ENCODE measurements at regions not wholly inside any gene's neighbourhood (a gene's known extent, or its start where the extent isn't known, plus 50 kb on each side); places are given as distances from the start of the nearest gene placed in this dataset.
"Not testable (repeated sequence)": the region's sequence is repeated elsewhere in the genome, so short reads cannot be mapped to it uniquely, and the experiment has no call there.

GRCh38 chr11:49670705-49671104, 281.5 kb upstream of the OR4C13 start:
- intact Hi-C loops (cut with micrococcal nuclease; ENCODE audit: unreplicated experiment); CTCF ChIA-PET; in situ Hi-C loops (cut with HindIII; ENCODE audit: low pct_unique_long_range_greater_than_20kb, low sequenced_read_pairs): not testable (repeated sequence)

GRCh38 chr11:49702121-49702520, 250.1 kb upstream of the OR4C13 start:
- H3K27ac ChIP-seq (ENCODE audit: low read length); H3K27me3 ChIP-seq (ENCODE audit: control insufficient read depth, insufficient read depth, low read length); H3K4me1 ChIP-seq (ENCODE audit: control insufficient read depth, insufficient read depth, low read length); POLR2A ChIA-PET; BruUV-seq (replicated peaks); DNase-seq (ENCODE audit: low read depth, low spot score); intact Hi-C loops (cut with micrococcal nuclease; ENCODE audit: unreplicated experiment); H3K9me3 ChIP-seq (ENCODE audit: control insufficient read depth, insufficient read depth, low read depth, low read length); in situ Hi-C loops (cut with HindIII; ENCODE audit: low pct_unique_long_range_greater_than_20kb, low sequenced_read_pairs); H3K36me3 ChIP-seq (ENCODE audit: control insufficient read depth, insufficient read depth, low read length); H3K4me3 ChIP-seq (ENCODE audit: low read depth in 2 of 2, low read length in 2 of 2); CTCF ChIA-PET; ATAC-seq: not testable (repeated sequence)

More at GRCh38 chr11:49670705-49671104, 281.5 kb upstream of the OR4C13 start:
- ATAC-seq; H3K27me3 ChIP-seq (ENCODE audit: control insufficient read depth, insufficient read depth, low read length); POLR2A ChIA-PET; H3K36me3 ChIP-seq (ENCODE audit: control insufficient read depth, insufficient read depth, low read length); DNase-seq (ENCODE audit: low read depth, low spot score); BruUV-seq (replicated peaks); H3K27ac ChIP-seq (ENCODE audit: low read length); H3K4me3 ChIP-seq (ENCODE audit: low read depth in 2 of 2, low read length in 2 of 2); H3K4me1 ChIP-seq (ENCODE audit: control insufficient read depth, insufficient read depth, low read length); H3K9me3 ChIP-seq (ENCODE audit: control insufficient read depth, insufficient read depth, low read depth, low read length): not testable (repeated sequence)

GRCh38 chr11:49750447-49750846, 201.7 kb upstream of the OR4C13 start:
- H3K4me1 ChIP-seq (ENCODE audit: control insufficient read depth, insufficient read depth, low read length); H3K9me3 ChIP-seq (ENCODE audit: control insufficient read depth, insufficient read depth, low read depth, low read length); in situ Hi-C loops (cut with HindIII; ENCODE audit: low pct_unique_long_range_greater_than_20kb, low sequenced_read_pairs); ATAC-seq; CTCF ChIA-PET; H3K36me3 ChIP-seq (ENCODE audit: control insufficient read depth, insufficient read depth, low read length); H3K27me3 ChIP-seq (ENCODE audit: control insufficient read depth, insufficient read depth, low read length); POLR2A ChIA-PET; DNase-seq (ENCODE audit: low read depth, low spot score); BruUV-seq (replicated peaks); intact Hi-C loops (cut with micrococcal nuclease; ENCODE audit: unreplicated experiment); H3K4me3 ChIP-seq (ENCODE audit: low read depth in 2 of 2, low read length in 2 of 2); H3K27ac ChIP-seq (ENCODE audit: low read length): not testable (repeated sequence)

GRCh38 chr11:49750960-49751359, 201.2 kb upstream of the OR4C13 start:
- H3K36me3 ChIP-seq (ENCODE audit: control insufficient read depth, insufficient read depth, low read length); POLR2A ChIA-PET; intact Hi-C loops (cut with micrococcal nuclease; ENCODE audit: unreplicated experiment); in situ Hi-C loops (cut with HindIII; ENCODE audit: low pct_unique_long_range_greater_than_20kb, low sequenced_read_pairs); H3K27ac ChIP-seq (ENCODE audit: low read length); BruUV-seq (replicated peaks); ATAC-seq; CTCF ChIA-PET; DNase-seq (ENCODE audit: low read depth, low spot score); H3K27me3 ChIP-seq (ENCODE audit: control insufficient read depth, insufficient read depth, low read length); H3K9me3 ChIP-seq (ENCODE audit: control insufficient read depth, insufficient read depth, low read depth, low read length); H3K4me1 ChIP-seq (ENCODE audit: control insufficient read depth, insufficient read depth, low read length); H3K4me3 ChIP-seq (ENCODE audit: low read depth in 2 of 2, low read length in 2 of 2): not testable (repeated sequence)

- H3K27me3 ChIP-seq (ENCODE audit: control insufficient read depth, insufficient read depth, low read length); DNase-seq (ENCODE audit: low read depth, low spot score); ATAC-seq; H3K4me1 ChIP-seq (ENCODE audit: control insufficient read depth, insufficient read depth, low read length); in situ Hi-C loops (cut with HindIII; ENCODE audit: low pct_unique_long_range_greater_than_20kb, low sequenced_read_pairs); intact Hi-C loops (cut with micrococcal nuclease; ENCODE audit: unreplicated experiment); CTCF ChIA-PET; POLR2A ChIA-PET; BruUV-seq (replicated peaks); H3K9me3 ChIP-seq (ENCODE audit: control insufficient read depth, insufficient read depth, low read depth, low read length); H3K27ac ChIP-seq (ENCODE audit: low read length); H3K4me3 ChIP-seq (ENCODE audit: low read depth in 2 of 2, low read length in 2 of 2); H3K36me3 ChIP-seq (ENCODE audit: control insufficient read depth, insufficient read depth, low read length): not testable (repeated sequence)
These were observed 171.4 kb upstream of the OR4C13 start for GRCh38 chr11:49780791-49781190.

- BruUV-seq (replicated peaks); in situ Hi-C loops (cut with HindIII; ENCODE audit: low pct_unique_long_range_greater_than_20kb, low sequenced_read_pairs); H3K4me1 ChIP-seq (ENCODE audit: control insufficient read depth, insufficient read depth, low read length); ATAC-seq; DNase-seq (ENCODE audit: low read depth, low spot score); H3K27ac ChIP-seq (ENCODE audit: low read length); H3K9me3 ChIP-seq (ENCODE audit: control insufficient read depth, insufficient read depth, low read depth, low read length); H3K27me3 ChIP-seq (ENCODE audit: control insufficient read depth, insufficient read depth, low read length); CTCF ChIA-PET; POLR2A ChIA-PET; H3K36me3 ChIP-seq (ENCODE audit: control insufficient read depth, insufficient read depth, low read length); H3K4me3 ChIP-seq (ENCODE audit: low read depth in 2 of 2, low read length in 2 of 2); intact Hi-C loops (cut with micrococcal nuclease; ENCODE audit: unreplicated experiment): not testable (repeated sequence)
These were observed 170.2 kb upstream of the OR4C13 start for GRCh38 chr11:49782000-49782399.

GRCh38 chr11:49783841-49784240, 168.3 kb upstream of the OR4C13 start:
- intact Hi-C loops (cut with micrococcal nuclease; ENCODE audit: unreplicated experiment); H3K4me3 ChIP-seq (ENCODE audit: low read depth in 2 of 2, low read length in 2 of 2); DNase-seq (ENCODE audit: low read depth, low spot score); ATAC-seq; H3K27me3 ChIP-seq (ENCODE audit: control insufficient read depth, insufficient read depth, low read length); H3K27ac ChIP-seq (ENCODE audit: low read length); H3K9me3 ChIP-seq (ENCODE audit: control insufficient read depth, insufficient read depth, low read depth, low read length); in situ Hi-C loops (cut with HindIII; ENCODE audit: low pct_unique_long_range_greater_than_20kb, low sequenced_read_pairs); POLR2A ChIA-PET; H3K36me3 ChIP-seq (ENCODE audit: control insufficient read depth, insufficient read depth, low read length); BruUV-seq (replicated peaks); H3K4me1 ChIP-seq (ENCODE audit: control insufficient read depth, insufficient read depth, low read length); CTCF ChIA-PET: not testable (repeated sequence)

GRCh38 chr11:49789787-49790186, 162.4 kb upstream of the OR4C13 start:
- POLR2A ChIA-PET; H3K36me3 ChIP-seq (ENCODE audit: control insufficient read depth, insufficient read depth, low read length); BruUV-seq (replicated peaks); H3K4me3 ChIP-seq (ENCODE audit: low read depth in 2 of 2, low read length in 2 of 2); CTCF ChIA-PET; H3K27me3 ChIP-seq (ENCODE audit: control insufficient read depth, insufficient read depth, low read length); H3K9me3 ChIP-seq (ENCODE audit: control insufficient read depth, insufficient read depth, low read depth, low read length); DNase-seq (ENCODE audit: low read depth, low spot score); intact Hi-C loops (cut with micrococcal nuclease; ENCODE audit: unreplicated experiment); H3K27ac ChIP-seq (ENCODE audit: low read length); in situ Hi-C loops (cut with HindIII; ENCODE audit: low pct_unique_long_range_greater_than_20kb, low sequenced_read_pairs); ATAC-seq; H3K4me1 ChIP-seq (ENCODE audit: control insufficient read depth, insufficient read depth, low read length): not testable (repeated sequence)
